Peyer's patch (tissue), 4 donors: ENCODE measurements at regions not wholly inside any gene's neighbourhood (a gene's known extent, or its start where the extent isn't known, plus 50 kb on each side); places are given as distances from the start of the nearest gene placed in this dataset.

Experiments
- CTCF ChIP-seq, 6 experiments: fragments of 450-650 bp in 4 of 6; fragments of 200-600 bp in 2 of 6; sonication (generic) in 1 of 6; IDR thresholded peaks; one replicate each; pipeline ENCODE4 v1.5.1; 2017 to 2019; ENCODE audit warnings: antibody characterized with exemption in 6 of 6, mild to moderate bottlenecking in 3 of 6, moderate library complexity in 1 of 6
- POLR2A ChIP-seq, 2 donors: fragments of 450-650 bp; IDR thresholded peaks; one replicate each; pipeline ENCODE4 v1.5.1; 2017; ENCODE audit warnings: antibody characterized with exemption in 2 of 2, mild to moderate bottlenecking in 2 of 2, moderate library complexity in 2 of 2

- no peak for TF ChIP-seq CTCF (IDR thresholded peaks at IDR 0.05)
- no peak for TF ChIP-seq POLR2A (IDR thresholded peaks at IDR 0.05)
Measured at GRCh38 chr1:218673170-218673569, 328.0 kb downstream of the TGFB2 start.
